OCI-LY7 (cell line): ENCODE measurements at regions not wholly inside any gene's neighbourhood (a gene's known extent, or its start where the extent isn't known, plus 50 kb on each side); places are given as distances from the start of the nearest gene placed in this dataset.
"Not testable (repeated sequence)": the region's sequence is repeated elsewhere in the genome, so short reads cannot be mapped to it uniquely, and the experiment has no call there.

Experiments
- BruUV-seq: library from RNA; stranded (reverse); fragments of 400-500 nt; replicated peaks from 2 replicates; lab custom pipeline; 2021; lab: Mats Ljungman, UMichigan
- CTCF ChIA-PET: fragments of 300-600 bp; sonication (Branson Sonifier 250); formaldehyde crosslinking; loops from one replicate; lab custom pipeline; 2022; ENCODE audit warnings: antibody characterized with exemption; ENCODE audit not compliant: unreplicated experiment; lab: Charles Lee
- POLR2A ChIA-PET: fragments of 300-600 bp; sonication (Branson Sonifier 250); formaldehyde crosslinking; loops from one replicate; lab custom pipeline; 2022; ENCODE audit warnings: antibody characterized with exemption; lab: Charles Lee
- DNase-seq: peaks from one replicate; pipeline ENCODE4 v3.0.0-alpha.2; 2015; ENCODE audit warnings: low spot score
- H2AFZ ChIP-seq: fragments of 200-600 bp; sonication (generic), shearing (Covaris generic); 2 replicates; pipeline ENCODE4 v1.6.1; 2014; ENCODE audit warnings: mild to moderate bottlenecking, antibody characterized with exemption, low read length, moderate library complexity
- H3K27ac ChIP-seq: fragments of 200-600 bp; sonication (generic); 2 replicates; pipeline ENCODE4 v1.5.1; 2014; ENCODE audit warnings: mixed run types, low read depth, mild to moderate bottlenecking, moderate library complexity, low read length, inconsistent platforms; ENCODE audit not compliant: poor library complexity, severe bottlenecking
- H3K36me3 ChIP-seq: fragments of 200-600 bp; sonication (generic); 2 replicates; pipeline ENCODE4 v1.6.1; 2014; ENCODE audit warnings: mild to moderate bottlenecking, antibody characterized with exemption, low read length, moderate library complexity, mixed read lengths; ENCODE audit not compliant: insufficient read depth
- H3K4me1 ChIP-seq: fragments of 200-600 bp; sonication (generic); 2 replicates; pipeline ENCODE4 v1.5.1; 2014; ENCODE audit warnings: mild to moderate bottlenecking, low read length; ENCODE audit not compliant: insufficient read depth, poor library complexity, severe bottlenecking
- H3K4me2 ChIP-seq: fragments of 200-600 bp; sonication (generic); 2 replicates; pipeline ENCODE4 v1.6.1; 2014; ENCODE audit warnings: mild to moderate bottlenecking, low read length
- H3K4me3 ChIP-seq: fragments of 200-600 bp; sonication (generic); 2 replicates; pipeline ENCODE4 v1.5.1; 2014; ENCODE audit warnings: mild to moderate bottlenecking, low read depth, low read length; ENCODE audit not compliant: poor library complexity, severe bottlenecking
- H3K79me2 ChIP-seq: fragments of 200-600 bp; sonication (generic); 2 replicates; pipeline ENCODE4 v1.6.1; 2016; ENCODE audit warnings: low read depth, mild to moderate bottlenecking, low read length, moderate library complexity, mixed read lengths; ENCODE audit not compliant: insufficient read depth
- H3K9me2 ChIP-seq: fragments of 200-600 bp; sonication (generic); 2 replicates; pipeline ENCODE4 v1.6.1; 2016; ENCODE audit warnings: mild to moderate bottlenecking, low read length, mixed read lengths; ENCODE audit not compliant: insufficient read depth
- H3K9me3 ChIP-seq: fragments of 200-600 bp; sonication (generic); 2 replicates; pipeline ENCODE4 v1.6.1; 2014; ENCODE audit warnings: mild to moderate bottlenecking, mixed run types, low read length, mixed read lengths
- H4K20me1 ChIP-seq: fragments of 200-600 bp; sonication (generic); 2 replicates; pipeline ENCODE4 v1.6.1; 2014; ENCODE audit warnings: mild to moderate bottlenecking, antibody characterized with exemption, low read length, moderate library complexity, mixed read lengths; ENCODE audit not compliant: insufficient read depth
- EZH2phosphoT487 ChIP-seq: fragments of 200-600 bp; sonication (generic); IDR thresholded peaks from 2 replicates; pipeline ENCODE4 v1.6.1; 2018; ENCODE audit warnings: low read depth, borderline replicate concordance, mild to moderate bottlenecking, mixed run types, antibody characterized with exemption, low read length, moderate library complexity, mixed read lengths
- intact Hi-C: fragments of 100-400 bp; cut with micrococcal nuclease; formaldehyde crosslinking; loops from one replicate; pipeline ENCODE4 v1.10.0; 2022; ENCODE audit not compliant: unreplicated experiment
- TF ChIP-seq, protein P1 (sequence below): fragments of 200-600 bp; sonication (generic); conservative IDR thresholded peaks from 2 replicates; pipeline ENCODE4 v1.5.1; 2014; ENCODE audit warnings: mild to moderate bottlenecking, antibody characterized with exemption, low read length, moderate library complexity, mixed read lengths

DNA sequence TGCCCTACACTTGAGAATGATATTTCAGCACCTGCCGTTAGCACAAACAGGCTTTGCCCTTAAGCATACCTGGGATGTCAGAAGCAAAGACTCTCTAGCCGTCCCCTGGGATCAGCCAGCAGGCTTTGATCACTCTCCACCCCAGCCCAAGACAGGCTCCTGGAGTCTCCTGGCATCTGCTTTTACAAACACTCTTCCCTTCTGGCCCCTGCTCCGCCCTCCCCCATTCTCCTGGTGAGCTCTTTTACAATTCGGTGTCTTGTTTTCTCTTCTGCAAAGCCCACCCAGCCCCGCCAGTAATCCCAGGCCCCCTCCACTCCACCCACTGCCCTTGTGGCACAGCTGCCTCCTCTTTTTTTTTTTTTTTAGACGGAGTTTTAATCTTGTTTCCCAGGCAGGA lies 50.4 kb downstream of the KATNIP start:
- H3K27ac ChIP-seq: no peak overlapping the region
- no peak overlapping the region for H3K4me3 ChIP-seq
- intact Hi-C loops: no loop called here
- ChIA-PET POLR2A (no interaction called here), CTCF (no interaction called here)
- no peaks in the 10 kb centered on the region for H3K9me3 ChIP-seq
- BruUV-seq: no TSS peak
- no peaks in the 10 kb centered on the region for H3K9me2 ChIP-seq
- no peaks in the 10 kb centered on the region for H3K36me3 ChIP-seq
- H4K20me1 ChIP-seq: no peaks in the 10 kb centered on the region
- no peaks in the 10 kb centered on the region for H3K79me2 ChIP-seq
- H3K4me1 ChIP-seq: no peaks in the 10 kb centered on the region
- no peak overlapping the region for H3K4me2 ChIP-seq
- DNase-seq: no peak
- no peak overlapping the region for H2AFZ ChIP-seq
- no peak for TF ChIP-seq EZH2phosphoT487
- TF ChIP-seq, protein P1, sequence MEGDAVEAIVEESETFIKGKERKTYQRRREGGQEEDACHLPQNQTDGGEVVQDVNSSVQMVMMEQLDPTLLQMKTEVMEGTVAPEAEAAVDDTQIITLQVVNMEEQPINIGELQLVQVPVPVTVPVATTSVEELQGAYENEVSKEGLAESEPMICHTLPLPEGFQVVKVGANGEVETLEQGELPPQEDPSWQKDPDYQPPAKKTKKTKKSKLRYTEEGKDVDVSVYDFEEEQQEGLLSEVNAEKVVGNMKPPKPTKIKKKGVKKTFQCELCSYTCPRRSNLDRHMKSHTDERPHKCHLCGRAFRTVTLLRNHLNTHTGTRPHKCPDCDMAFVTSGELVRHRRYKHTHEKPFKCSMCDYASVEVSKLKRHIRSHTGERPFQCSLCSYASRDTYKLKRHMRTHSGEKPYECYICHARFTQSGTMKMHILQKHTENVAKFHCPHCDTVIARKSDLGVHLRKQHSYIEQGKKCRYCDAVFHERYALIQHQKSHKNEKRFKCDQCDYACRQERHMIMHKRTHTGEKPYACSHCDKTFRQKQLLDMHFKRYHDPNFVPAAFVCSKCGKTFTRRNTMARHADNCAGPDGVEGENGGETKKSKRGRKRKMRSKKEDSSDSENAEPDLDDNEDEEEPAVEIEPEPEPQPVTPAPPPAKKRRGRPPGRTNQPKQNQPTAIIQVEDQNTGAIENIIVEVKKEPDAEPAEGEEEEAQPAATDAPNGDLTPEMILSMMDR: no peak

DNA sequence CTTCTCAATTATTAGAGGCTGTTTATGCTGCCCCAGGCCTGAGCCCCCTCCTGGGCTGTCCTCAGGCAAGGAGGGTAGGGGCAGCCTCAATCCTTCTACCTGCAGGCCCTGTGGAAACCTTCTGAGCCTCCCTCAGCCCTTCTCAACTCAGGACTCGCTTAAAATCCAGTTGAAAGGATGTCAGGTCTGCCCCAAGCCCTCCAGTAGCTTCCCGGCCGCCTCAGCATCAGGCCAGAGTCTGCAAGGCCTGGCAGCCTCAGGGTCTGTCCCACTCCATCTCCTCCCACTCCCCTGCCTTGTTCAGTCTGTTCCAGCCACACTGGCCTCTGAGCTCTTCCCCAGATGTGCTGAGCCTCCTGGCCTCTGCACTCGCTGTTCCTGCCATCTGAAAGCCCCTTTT lies 52.2 kb downstream of the KATNIP start:
- no peaks in the 10 kb centered on the region for H3K79me2 ChIP-seq
- no peak overlapping the region for H3K4me3 ChIP-seq
- intact Hi-C loops: no loop called here
- no peak for DNase-seq
- H3K4me1 ChIP-seq: no peaks in the 10 kb centered on the region
- BruUV-seq: no TSS peak
- no peaks in the 10 kb centered on the region for H3K9me3 ChIP-seq
- H4K20me1 ChIP-seq: no peaks in the 10 kb centered on the region
- H2AFZ ChIP-seq: no peak overlapping the region
- no peaks in the 10 kb centered on the region for H3K36me3 ChIP-seq
- ChIA-PET POLR2A (interaction anchor here (1.4 kb wide), 1 partner anchor 34 kb away, joined by 3 read pairs; no protein-coding TSS in a partner anchor), CTCF (no interaction called here)
- no peak overlapping the region for H3K4me2 ChIP-seq
- H3K27ac ChIP-seq: no peak overlapping the region
- TF ChIP-seq EZH2phosphoT487: no peak
- TF ChIP-seq, protein P1: no peak
- no peaks in the 10 kb centered on the region for H3K9me2 ChIP-seq

DNA sequence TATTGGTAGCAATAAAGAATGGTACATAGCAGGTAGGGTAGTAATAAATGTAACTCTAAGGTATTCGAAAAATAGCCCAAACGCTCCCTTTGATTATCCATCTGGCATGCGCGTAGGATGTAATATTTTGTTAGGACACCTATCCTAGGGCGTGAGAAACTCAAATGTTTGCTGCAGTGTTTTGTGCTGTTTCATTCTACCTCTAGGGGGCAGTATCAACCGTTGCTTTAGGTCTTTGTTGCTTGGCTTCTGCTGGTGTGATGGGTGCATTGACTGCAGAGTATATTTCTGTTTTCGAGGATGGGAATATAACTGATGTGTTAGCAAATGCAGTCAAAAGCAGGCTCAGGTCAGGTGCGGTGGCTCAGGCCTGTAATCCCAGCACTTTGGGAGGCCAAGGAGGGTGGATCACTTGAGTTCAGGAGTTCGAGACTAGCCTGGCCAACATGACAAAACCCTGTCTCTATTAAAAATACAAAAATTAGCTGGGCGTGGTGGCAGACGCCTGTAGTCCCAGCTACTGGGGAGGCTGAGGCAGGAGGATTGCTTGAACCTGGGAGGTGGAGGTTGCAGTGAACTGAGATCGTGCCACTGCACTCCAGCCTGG lies 55.7 kb downstream of the KATNIP start:
- H3K27ac ChIP-seq, H3K9me2 ChIP-seq, BruUV-seq, H3K4me2 ChIP-seq, CTCF ChIA-PET, H3K36me3 ChIP-seq, H3K4me1 ChIP-seq, H3K79me2 ChIP-seq, H4K20me1 ChIP-seq, H2AFZ ChIP-seq, POLR2A ChIA-PET, intact Hi-C loops, H3K4me3 ChIP-seq, H3K9me3 ChIP-seq: not testable (repeated sequence)
- TF ChIP-seq, protein P1: peak; percentile 84
- DNase-seq: peak; percentile 45
